ENCODE measurements at regions not wholly inside any gene's neighbourhood (a gene's known extent, or its start where the extent isn't known, plus 50 kb on each side); places are given as distances from the start of the nearest gene placed in this dataset.

GRCh38 chr20:24895431-24895830, 53.6 kb upstream of the CST7 start:
- no peak for TF ChIP-seq CTCF (IDR thresholded peaks at IDR 0.05)
- no peak for TF ChIP-seq POLR2AphosphoS5 (IDR thresholded peaks at IDR 0.05; ENCODE audit: low read depth, low read length)
- TF ChIP-seq SIN3A (IDR thresholded peaks at IDR 0.05; ENCODE audit: borderline replicate concordance, insufficient read depth, low read depth, low read length), result no peak
